ENCODE measurements at regions not wholly inside any gene's neighbourhood (a gene's known extent, or its start where the extent isn't known, plus 50 kb on each side); places are given as distances from the start of the nearest gene placed in this dataset.

DNA sequence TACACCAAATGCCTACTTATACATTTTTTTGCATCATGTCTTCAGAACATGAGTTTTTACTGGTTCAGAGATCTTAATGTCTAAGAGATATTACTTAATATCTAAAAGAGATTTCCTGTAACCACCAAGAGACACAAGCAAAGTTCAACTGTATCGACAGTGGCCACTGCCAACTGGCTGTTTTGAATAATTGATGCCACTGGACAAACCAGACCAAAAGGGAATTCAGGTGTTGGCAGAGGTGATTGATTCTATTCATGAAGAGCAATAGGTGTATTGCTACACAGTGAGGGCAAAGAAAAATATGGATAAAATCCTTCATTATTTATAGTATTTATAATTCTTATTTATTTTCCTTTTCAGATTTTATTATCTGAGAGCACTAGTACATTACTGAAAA lies 58.5 kb upstream of the ANKRD17 start:
- no peaks in the 10 kb centered on the region for H3K4me1 Mint-ChIP-seq (ENCODE audit: low read depth, unreplicated experiment)
- no peak overlapping the region for H3K4me3 Mint-ChIP-seq (ENCODE audit: unreplicated experiment)
- TF ChIP-seq, protein P1, sequence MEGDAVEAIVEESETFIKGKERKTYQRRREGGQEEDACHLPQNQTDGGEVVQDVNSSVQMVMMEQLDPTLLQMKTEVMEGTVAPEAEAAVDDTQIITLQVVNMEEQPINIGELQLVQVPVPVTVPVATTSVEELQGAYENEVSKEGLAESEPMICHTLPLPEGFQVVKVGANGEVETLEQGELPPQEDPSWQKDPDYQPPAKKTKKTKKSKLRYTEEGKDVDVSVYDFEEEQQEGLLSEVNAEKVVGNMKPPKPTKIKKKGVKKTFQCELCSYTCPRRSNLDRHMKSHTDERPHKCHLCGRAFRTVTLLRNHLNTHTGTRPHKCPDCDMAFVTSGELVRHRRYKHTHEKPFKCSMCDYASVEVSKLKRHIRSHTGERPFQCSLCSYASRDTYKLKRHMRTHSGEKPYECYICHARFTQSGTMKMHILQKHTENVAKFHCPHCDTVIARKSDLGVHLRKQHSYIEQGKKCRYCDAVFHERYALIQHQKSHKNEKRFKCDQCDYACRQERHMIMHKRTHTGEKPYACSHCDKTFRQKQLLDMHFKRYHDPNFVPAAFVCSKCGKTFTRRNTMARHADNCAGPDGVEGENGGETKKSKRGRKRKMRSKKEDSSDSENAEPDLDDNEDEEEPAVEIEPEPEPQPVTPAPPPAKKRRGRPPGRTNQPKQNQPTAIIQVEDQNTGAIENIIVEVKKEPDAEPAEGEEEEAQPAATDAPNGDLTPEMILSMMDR (IDR thresholded peaks at IDR 0.05; ENCODE audit: partially characterized antibody, unreplicated experiment), result no peak
- H3K36me3 Mint-ChIP-seq (ENCODE audit: unreplicated experiment), result peaks cover 22% of the 10 kb centered on the region
- H3K27ac Mint-ChIP-seq (ENCODE audit: unreplicated experiment), result no peak overlapping the region
- H3K27me3 Mint-ChIP-seq (ENCODE audit: unreplicated experiment), result peaks cover 4% of the 10 kb centered on the region
- DNase-seq, result no peak
- peaks cover 10% of the 10 kb centered on the region for H3K9me3 Mint-ChIP-seq (ENCODE audit: unreplicated experiment)

DNA sequence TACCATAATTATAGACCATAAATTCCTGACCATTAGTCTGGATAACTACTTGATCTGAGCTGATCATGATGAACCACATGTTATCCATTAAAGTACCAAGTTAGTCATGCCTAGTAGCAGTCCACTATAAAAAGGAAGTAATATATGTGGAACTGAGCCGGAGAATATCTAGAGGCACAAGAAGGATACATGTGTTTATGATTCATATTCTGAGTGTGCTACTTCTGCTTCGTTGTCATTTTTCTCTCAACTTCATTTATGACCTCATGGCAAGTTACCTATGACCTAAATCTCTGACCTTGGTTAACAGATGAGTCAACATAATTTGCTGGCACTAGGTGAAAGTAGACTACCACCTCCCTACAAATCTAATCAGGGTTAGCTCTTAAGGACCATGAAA lies 56.5 kb upstream of the ANKRD17 start:
- H3K4me3 Mint-ChIP-seq (ENCODE audit: unreplicated experiment), result no peak overlapping the region
- DNase-seq, result no peak
- no peak overlapping the region for H3K27ac Mint-ChIP-seq (ENCODE audit: unreplicated experiment)
- TF ChIP-seq, protein P1 (IDR thresholded peaks at IDR 0.05; ENCODE audit: partially characterized antibody, unreplicated experiment), result no peak
- peaks cover 6% of the 10 kb centered on the region for H3K9me3 Mint-ChIP-seq (ENCODE audit: unreplicated experiment)
- peaks cover 2% of the 10 kb centered on the region for H3K27me3 Mint-ChIP-seq (ENCODE audit: unreplicated experiment)
- no peaks in the 10 kb centered on the region for H3K4me1 Mint-ChIP-seq (ENCODE audit: low read depth, unreplicated experiment)
- H3K36me3 Mint-ChIP-seq (ENCODE audit: unreplicated experiment), result peaks cover 6% of the 10 kb centered on the region

DNA sequence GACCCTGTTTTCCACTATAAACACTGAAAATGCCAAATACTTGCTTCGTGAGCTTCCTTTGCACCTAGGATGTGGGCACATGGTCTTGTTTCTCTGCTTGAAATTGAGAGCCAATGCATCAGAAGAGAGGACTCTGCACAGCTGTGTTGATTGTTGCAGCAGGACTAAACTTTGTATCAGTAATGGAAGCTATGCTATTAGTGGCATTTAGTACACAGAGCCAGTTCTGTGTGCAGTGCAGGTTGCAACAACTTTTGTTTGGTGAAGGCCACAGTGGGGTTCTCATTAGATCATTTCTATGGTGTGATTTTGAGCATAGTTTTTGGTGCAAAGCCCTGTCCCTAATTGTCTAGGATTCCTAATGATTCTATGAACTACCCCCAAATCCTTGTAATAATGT lies 54.4 kb upstream of the ANKRD17 start:
- TF ChIP-seq, protein P1 (IDR thresholded peaks at IDR 0.05; ENCODE audit: partially characterized antibody, unreplicated experiment), result no peak
- Mint-ChIP-seq H3K4me3 (ENCODE audit: unreplicated experiment) (no peak overlapping the region), H3K4me1 (ENCODE audit: low read depth, unreplicated experiment) (no peaks in the 10 kb centered on the region), H3K27me3 (ENCODE audit: unreplicated experiment) (no peaks in the 10 kb centered on the region), H3K9me3 (ENCODE audit: unreplicated experiment) (no peaks in the 10 kb centered on the region), H3K27ac (ENCODE audit: unreplicated experiment) (no peak overlapping the region), H3K36me3 (ENCODE audit: unreplicated experiment) (no peaks in the 10 kb centered on the region)
- no peak for DNase-seq

DNA sequence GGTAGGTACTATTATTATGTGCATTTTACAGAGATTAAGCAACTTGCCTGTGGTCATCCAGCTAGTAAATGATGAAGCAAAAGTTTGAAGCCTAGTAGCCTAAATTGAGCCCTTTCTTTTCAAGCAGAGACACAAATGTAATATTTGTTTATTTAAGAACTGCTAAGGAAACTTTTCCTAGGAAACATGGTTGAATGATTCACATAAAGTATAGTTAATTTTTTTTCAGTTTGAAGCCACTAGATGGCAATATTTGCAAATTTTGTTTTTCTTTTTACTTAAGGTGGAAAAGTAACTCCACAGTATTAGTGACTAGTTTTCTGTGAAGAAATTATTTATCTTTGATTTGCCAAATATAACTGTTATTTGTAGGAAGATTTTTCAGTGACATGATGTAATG lies 52.8 kb upstream of the ANKRD17 start:
- Mint-ChIP-seq H3K36me3 (ENCODE audit: unreplicated experiment) (no peaks in the 10 kb centered on the region), H3K9me3 (ENCODE audit: unreplicated experiment) (no peaks in the 10 kb centered on the region), H3K4me1 (ENCODE audit: low read depth, unreplicated experiment) (no peaks in the 10 kb centered on the region), H3K27ac (ENCODE audit: unreplicated experiment) (no peak overlapping the region), H3K27me3 (ENCODE audit: unreplicated experiment) (no peaks in the 10 kb centered on the region), H3K4me3 (ENCODE audit: unreplicated experiment) (no peak overlapping the region)
- DNase-seq, result no peak
- TF ChIP-seq, protein P1 (IDR thresholded peaks at IDR 0.05; ENCODE audit: partially characterized antibody, unreplicated experiment), result peak; percentile 43

DNA sequence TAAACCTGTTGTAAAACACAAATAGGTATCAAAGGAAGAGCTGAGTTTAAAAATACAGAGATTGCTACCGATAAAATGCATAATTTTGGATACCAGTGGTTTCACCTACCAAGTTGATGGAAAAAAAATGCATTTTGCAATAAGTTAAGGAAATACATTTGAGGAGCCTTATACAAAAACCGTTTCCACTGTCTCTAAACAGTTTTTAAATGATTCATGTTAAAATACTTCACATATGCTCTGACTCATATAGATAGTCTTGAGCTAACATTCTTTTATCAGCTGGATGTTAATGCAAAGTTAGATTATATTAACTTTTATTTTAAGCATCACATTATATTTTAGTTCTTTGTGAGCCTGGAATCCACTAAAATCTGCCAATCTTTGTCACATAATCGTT lies 50.6 kb upstream of the ANKRD17 start:
- Mint-ChIP-seq H3K27me3 (ENCODE audit: unreplicated experiment) (no peaks in the 10 kb centered on the region), H3K27ac (ENCODE audit: unreplicated experiment) (no peak overlapping the region), H3K36me3 (ENCODE audit: unreplicated experiment) (no peaks in the 10 kb centered on the region), H3K9me3 (ENCODE audit: unreplicated experiment) (no peaks in the 10 kb centered on the region), H3K4me1 (ENCODE audit: low read depth, unreplicated experiment) (no peaks in the 10 kb centered on the region), H3K4me3 (ENCODE audit: unreplicated experiment) (no peak overlapping the region)
- no peak for DNase-seq
- TF ChIP-seq, protein P1 (IDR thresholded peaks at IDR 0.05; ENCODE audit: partially characterized antibody, unreplicated experiment), result no peak
